ENCODE measurements at regions not wholly inside any gene's neighbourhood (a gene's known extent, or its start where the extent isn't known, plus 50 kb on each side); places are given as distances from the start of the nearest gene placed in this dataset.

DNA sequence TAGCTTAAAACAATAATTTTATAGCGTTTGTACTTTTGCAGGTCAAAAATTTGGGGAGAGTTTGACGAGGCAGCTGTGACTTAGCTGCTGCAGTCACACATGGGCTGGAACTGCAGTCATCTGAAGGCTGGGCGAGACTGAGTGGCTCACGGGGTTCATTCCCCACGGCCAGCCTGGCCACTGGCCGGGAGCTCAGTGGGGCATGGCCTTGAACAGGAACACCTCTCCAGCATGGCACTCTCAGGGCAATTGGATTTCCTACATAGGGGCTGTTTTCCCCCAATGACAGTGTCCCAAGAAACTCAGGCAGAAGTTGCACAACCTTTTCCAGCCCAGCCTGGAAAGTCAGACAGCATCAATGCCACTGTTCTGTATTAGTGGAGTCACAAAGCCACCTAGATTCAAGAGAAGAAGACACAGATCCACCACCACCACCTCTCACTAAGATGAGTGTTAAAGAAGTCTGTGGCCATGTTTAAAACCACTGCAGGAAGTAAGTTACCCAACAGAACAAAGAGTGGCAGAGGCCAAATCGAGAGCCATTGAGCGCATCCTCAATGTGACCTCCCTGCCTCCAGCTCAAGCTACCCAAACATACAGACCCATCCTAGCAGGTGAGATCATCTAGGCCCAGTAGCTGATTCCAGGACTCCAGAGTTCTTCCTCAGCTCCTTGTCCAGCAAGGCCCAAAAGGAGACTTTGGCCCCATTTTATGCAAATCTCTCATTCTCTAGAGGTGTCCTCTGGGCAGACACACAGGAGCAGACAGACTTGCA lies 618.7 kb upstream of the CADM1 start:
- no peak for DNase-seq (ENCODE audit: low spot score)

DNA sequence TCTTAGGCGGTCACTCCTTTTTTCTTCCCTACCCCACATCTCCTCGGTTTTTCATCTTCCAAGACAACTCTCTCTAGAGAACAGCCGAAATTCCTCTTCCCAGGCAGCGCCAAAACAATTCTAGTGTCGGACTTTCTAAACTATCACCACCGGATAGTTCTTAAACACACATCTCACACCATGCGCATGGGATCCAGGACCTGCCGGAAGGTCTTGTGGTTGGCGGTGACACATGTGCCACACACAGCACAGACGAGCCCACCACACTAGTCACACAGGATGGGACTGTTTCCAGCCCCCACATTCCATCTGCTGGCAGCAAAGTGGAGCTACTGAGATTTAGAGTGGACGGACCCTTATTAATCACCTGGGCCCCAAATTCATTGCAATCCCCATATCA lies 614.9 kb upstream of the CADM1 start:
- no peak for DNase-seq (ENCODE audit: low spot score)

DNA sequence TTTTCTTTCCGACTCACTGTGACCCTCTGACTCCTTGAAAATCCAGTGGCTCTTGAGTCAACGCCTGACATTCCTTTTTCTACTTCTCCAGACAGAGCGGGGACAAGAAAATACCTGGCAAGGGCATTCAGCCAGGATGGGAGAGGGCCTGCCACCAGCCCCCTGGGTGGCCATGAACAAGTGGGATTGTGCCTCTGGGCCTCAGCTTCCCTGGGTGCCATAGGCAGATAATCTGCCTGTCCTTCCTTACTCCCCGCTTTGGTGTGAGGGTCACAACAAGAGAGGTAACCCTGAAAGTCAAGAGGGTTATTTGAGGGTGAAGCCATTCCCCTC lies 613.9 kb upstream of the CADM1 start:
- no peak for DNase-seq (ENCODE audit: low spot score)

DNA sequence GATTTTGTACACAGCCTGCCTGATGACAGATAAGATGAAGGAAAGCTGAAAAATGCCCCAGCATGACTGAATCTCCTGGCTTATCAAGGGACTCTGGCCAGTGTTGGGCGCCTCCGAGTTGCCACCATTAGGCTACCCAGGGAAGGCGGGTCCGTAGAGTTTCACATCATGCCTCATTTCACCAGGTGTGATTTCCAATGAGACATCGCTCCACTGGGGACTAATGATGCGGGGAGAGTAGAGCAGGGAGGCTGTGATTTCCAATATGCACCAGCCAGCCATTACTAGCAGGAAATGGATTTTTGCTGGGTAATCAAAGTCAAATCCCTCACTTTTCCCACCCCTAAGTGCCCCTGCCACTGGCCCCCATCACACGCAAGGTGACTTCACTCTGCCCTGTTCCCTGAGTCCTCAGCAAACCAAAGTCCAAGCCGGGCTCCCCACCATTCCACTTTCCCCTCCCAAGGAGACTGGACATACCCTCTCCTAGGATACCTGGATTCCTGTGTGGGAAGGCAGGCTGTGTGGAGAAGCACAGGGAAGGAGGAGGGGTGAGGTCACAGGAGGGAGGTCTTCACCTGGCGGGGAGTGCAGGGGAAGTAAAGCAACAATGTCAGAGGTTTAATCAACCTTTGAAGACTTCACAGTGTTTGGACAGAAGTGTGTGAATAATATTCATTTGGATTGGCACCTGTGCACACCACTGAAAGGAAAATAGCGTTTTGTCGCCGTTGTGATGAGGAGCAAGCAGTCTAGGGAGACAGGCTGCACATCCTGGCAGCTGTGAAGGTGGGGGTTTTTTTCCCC lies 613.3 kb upstream of the CADM1 start:
- DNase-seq (ENCODE audit: low spot score) = no peak

DNA sequence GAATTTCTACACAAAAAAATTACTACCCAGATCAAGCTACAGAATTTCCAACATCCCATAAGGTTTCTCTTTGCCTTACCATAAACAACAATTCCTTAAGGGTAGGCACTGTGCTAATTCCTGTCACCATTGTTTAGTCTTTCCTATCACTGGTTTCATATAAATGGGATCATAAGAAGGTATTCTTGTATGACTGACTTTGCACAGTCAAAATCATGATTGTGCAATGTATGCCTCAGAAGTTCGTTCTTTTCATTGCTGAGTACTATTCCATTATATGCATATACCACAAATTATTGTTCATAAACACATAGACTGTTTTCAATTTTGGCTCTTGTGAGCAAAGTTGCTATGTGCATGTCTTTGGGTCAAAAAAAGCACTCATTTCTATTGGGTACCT lies 611.6 kb upstream of the CADM1 start:
- no peak for DNase-seq (ENCODE audit: low spot score)

DNA sequence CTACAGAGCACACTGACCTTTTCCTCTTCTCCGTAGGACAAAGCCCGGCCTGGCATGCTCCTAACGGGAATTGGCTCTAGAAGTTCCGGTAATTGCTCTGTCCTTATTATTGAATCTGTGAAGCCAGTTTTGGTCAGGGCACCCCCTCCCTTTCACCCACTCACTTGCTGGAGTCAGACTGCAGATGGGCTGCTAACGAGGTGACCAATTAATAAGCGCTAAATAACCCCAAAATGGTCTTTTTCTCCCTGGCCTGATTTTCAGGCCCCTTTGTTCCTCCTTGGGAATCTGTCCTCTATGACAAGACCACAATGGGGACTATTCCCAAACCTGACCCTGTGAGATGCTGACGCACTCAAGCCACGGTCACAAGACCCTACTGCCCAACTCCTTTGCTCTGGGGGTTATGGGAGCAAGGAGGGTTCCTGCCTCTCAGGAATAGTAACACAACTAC lies 610.0 kb upstream of the CADM1 start:
- DNase-seq (ENCODE audit: low spot score) = no peak

DNA sequence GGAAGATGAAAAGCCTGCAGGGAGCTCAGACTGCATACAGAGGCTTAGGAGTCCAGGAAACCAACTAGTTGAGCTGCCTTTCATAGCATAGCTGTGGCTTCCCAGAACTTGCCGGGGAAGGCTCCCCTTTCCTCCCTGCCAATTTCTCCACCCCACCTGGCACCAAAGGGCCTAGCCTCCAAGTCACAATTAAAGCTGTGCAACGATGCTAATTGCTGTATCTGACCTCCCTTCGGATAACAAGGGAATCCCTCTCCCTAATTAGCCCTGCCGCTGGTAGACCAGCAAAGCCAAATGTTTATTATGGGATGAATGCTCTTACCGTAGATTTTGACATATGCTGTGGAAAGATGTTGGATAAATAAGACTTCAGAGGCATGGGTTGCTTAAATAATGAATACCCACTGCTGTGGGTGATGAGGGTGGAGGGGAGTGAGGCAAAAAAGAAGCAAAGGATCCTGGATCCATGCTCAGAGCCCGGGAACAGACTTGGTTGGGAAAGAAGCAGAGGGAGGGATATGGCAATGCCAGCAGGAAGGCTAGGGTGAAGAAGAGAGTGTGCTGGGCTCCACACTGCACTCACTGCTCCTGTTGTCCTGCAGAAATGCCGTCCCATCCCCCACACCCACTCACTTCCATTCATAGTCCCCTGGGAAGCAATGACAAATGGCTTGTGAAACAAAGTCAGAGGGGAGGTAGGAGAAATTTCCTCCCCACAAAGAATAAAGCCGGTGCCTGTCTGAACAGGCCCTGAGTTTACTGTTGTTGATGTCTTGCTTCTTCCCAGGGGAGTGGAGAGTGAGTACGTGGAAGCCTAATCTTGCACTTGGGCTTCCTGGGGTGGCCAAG lies 608.1 kb upstream of the CADM1 start:
- DNase-seq (ENCODE audit: low spot score) = no peak

DNA sequence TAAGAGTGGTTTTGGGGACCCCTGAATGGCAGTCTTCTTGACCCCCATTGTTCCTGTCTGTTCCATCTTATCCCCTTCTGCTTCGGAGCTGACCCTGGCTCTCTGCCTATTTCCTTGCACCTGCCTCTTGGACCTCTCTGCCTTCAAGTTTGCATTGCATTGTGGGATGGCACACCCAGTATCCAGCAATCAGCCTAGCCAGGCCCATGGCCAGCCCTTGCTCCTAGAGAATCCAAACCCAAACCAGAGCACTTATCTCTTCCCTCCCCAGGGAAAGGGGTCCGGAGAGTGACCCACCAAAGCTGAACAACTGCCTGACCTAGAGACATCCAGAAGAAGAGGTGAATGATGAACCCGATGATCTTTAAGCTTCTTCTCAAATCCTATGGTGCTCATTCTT lies 607.3 kb upstream of the CADM1 start:
- no peak for DNase-seq (ENCODE audit: low spot score)

DNA sequence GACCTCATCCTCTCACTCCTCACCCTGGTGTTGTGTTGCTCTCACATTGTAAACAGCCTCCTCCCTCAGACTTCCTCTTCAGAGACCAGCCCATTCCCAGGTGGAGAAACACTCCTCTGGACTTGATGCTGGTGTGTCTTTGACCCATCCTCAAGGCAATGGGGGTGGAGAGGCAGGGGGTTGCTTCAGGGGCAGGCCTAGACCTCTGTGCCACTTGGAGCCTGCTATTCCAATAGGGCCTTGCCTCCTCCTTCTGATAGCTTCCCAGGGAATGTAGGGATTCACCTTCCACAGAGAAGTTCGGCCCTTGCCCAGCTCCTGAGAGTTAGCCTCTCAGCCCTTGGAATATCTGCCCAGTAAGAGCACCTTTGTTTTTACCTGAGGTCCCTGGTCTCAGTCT lies 606.6 kb upstream of the CADM1 start:
- DNase-seq (ENCODE audit: low spot score) = no peak

DNA sequence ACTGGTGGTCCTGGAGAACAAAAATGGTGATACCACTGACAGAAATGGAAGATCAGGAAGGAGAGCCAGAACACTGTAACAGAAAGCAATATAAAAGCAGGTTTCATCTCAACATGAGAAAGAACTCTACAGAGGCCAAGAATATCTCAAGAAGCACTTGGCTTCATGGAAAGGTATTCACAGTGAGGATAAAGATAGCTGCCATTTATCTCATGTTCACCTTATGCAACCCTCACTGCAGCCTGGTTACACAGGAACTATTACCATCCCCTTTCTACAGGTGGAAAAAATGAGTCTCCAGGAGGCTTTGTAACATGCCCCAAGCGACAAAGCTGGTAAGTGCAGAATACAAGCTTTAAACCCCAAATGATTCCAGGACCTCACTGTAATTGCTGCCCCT lies 606.1 kb upstream of the CADM1 start:
- no peak for DNase-seq (ENCODE audit: low spot score)

DNA sequence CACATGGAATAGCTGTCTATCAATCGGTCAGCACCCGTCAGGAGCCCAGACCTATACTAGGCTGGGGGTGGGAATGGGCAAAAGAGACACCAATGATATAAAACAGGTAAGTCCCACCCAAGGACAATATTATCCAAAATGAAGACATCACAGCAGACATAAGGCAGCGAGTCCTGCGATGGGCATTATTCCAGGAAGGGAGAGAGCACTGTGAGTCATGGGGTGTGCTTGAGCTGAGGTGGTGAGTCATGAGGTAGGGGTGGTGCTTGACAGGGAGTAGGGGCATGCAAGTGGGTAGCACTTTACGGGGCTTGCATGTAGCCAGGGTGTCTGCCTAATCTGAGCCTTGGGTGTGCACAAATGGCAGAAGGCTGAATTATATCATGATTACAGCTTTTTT lies 605.0 kb upstream of the CADM1 start:
- DNase-seq (ENCODE audit: low spot score) = no peak

DNA sequence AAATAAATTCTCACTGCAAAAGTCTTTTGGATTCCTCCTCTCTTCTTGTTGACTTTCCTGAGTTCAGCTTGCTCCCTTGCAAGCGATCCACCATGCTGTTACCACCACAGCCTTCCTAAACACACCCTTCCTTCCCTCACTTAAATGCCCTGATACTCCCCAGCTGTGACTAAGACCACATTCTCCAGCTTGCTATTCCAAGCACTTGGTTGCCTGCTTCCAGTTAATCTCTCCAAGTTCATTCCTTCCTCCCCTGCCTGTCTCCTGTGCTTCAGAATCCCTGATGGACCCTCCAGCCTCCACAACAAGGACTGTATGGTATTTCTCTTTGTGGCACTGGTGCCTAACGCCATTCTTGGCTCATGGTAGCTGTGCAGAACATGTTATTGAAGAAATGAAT lies 603.9 kb upstream of the CADM1 start:
- DNase-seq (ENCODE audit: low spot score) = no peak

DNA sequence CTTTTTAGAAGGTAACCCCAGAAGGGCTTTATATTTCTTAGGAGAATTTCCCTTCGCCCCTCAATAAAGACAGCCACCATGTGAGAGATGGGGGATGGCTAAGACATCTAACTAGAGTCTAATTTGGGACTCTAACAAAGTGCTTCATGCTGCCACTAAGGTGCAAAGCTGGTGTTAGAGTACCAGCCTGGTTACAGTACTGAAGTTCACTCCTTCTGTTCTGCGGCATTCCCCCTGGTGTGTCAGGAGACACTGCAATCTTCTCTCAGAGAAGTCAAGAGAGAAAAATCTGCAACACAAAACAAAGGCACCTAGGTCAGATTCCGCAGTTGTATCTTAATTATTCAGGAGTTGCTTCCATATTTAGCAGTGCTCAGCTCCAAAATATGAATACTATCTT lies 603.0 kb upstream of the CADM1 start:
- DNase-seq (ENCODE audit: low spot score) = no peak

DNA sequence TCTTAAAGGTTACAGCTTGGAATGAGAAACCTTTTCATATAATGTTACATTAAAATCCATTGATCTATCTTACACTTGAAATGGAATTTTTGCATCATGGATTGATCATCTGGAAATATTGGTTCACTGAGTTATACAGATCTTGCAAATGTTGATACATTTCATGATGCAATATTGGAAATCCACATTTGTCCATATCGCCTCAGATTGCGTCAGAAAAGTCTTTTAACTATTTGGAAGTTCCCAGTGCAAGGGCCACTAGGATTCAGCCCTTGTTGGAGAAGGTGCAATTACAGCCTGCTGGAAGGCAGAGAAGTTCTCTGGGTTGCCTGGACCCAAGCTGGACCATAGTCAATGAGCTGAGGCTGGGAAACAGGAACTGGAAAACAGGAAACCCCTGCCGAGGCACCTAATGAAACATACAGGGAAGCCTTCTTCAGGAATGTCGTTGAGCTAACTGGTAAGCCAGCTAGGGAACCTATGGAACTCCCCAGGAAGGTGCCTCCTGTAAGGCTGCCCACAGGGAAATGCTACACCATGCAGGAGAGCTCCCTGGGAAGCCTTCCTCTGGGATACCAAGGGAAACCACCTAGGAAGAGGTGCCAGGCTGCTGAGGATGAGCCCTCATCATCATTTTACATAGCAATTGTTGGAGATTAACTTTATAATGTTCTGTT lies 600.4 kb upstream of the CADM1 start:
- no peak for DNase-seq (ENCODE audit: low spot score)

DNA sequence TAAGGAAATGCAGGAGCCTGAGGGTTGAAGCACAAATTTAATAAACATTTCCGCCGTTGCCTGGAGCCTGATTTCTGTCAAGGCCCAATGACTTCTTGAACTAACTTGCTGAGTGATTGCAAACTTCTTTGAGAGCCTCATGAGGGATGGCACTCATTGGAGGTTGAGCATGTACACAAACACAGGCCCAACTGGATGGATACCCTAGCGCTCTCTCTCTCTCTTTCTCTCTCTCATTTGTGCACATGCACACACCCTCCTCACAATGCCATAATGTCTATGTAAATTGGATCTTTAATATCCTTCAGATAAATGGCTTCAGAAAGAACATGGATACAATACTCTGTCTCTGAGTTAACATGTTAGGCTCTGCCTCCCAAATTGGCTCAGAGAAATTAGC lies 597.7 kb upstream of the CADM1 start:
- no peak for DNase-seq (ENCODE audit: low spot score)

DNA sequence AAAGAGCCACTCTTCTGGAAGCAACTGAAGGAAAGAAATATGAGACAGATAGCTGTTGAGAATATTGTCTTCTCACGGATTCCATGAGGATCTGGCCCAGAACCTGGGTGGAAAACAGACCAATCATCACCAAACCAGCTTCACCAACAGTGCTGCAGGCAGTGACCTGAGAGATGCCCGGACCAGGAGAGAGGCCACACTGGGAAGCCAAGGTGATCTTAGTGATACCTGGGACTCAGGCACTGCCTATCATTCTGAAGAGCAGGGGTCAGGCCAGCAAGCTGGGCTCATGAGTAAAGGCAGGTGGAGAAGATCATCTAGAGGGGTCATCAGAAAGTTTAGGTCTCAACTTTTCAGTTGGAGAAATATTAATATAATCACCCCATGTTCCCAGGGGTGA lies 595.8 kb upstream of the CADM1 start:
- DNase-seq (ENCODE audit: low spot score) = no peak

DNA sequence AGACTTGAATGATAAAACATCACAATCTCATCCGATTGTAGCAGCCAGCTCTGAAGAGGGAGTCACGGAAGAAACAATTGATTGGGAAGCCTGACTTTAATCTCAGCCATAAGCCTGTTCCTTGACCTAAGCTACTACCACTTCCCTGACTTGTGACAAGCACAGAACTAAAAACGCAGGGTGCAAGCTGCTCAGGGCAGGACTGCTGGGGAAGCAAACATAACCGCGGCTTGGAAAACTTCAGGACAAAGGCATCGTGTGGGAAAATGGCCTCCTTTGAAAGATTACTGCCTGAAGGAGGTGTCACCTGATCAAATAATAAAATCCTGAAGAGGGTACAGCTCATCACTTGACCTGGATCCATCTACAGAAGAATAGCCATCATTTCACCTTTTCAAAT lies 595.3 kb upstream of the CADM1 start:
- DNase-seq (ENCODE audit: low spot score) = no peak

DNA sequence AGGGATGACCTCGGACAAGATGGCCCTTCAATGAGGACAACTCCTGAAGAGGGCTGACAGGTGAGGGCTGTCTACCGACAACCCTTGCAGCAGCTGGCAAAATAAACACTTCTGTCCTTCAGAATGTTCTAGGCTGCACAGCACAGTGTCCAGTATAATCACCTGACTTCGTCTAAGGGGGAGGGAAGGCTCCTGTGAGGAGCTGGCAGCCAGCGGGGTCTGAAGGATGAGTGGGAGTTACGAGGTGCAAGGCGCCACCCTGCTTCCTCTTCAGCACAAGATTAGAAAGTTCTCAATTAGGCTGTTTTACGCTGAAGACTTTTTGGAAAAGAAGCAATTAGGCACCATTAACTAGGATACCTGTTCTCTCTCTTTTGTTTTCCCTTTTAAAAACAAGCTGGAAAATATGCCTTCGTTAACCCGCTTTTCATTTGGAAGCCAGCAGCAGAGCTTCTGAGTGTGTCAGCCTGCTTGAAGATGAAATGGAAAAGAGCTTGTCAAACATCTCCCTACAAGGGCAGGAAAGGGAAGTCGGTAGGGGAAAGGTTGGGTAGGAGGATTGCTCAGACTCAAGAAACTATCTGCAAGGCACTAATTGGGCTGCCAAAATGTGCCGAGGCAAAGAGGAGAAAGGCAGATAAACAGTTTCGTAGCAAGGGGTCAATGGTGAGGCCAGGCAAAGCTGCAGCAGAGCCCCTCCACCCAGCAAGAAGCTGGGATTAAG lies 592.2 kb upstream of the CADM1 start:
- no peak for DNase-seq (ENCODE audit: low spot score)

DNA sequence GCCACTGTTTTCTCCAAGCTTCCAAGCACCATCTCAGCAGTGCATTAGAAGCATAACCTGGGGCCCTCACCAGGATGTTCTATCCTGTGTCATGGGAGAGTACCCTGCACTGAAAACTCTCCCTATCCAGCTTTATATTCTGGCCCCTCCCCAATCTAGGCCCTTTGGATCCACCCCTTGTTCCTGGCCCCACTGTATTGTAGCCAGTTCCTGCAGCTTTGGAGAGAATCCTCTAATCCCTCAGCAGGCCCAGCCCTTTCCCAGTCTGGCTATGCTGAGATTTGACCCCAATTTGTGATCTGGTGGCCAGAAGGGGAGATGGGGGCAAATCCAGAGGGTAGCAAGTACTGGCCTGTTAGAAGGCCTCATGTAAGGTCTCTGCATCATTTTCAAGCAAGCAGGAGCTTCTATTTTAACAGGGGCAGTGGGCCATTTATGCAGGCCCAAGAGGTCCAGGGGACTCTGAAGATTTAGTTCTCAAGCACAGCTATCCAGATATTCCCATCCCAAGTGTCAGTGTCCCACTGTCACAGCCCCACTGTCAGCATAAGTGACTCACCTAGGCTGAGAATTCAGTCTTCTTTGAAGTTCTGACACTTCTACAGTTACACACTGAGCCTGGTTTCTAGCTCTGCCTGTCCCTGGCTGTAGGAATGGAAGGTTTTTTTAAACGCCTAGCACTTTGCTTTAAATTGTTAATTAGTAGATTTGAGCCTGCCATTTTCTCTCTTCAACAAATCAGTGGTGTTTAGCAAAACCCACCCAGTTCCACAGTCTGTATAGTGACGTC lies 589.5 kb upstream of the CADM1 start:
- no peak for DNase-seq (ENCODE audit: low spot score)

DNA sequence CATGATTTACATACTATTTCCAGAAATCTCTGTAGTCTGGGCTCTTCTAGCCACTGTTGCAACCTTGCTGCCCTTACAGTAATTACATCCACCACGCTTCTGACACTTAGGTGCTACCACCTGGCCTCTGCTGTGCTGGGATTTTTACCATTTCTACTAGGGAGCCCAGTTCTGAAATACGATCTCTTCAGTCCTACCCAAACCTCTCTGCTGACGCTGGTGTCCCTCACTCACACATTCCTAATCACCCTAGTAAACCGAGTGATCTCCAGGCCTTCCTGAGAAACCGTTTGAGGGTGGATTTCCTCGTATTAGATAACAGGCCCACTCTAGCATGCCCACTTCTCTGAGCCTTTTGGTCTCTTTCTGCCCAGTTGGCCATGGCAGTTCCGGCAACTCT lies 588.9 kb upstream of the CADM1 start:
- DNase-seq (ENCODE audit: low spot score) = no peak

Measured in HT-29 (cell line).